ENCODE measurements at regions not wholly inside any gene's neighbourhood (a gene's known extent, or its start where the extent isn't known, plus 50 kb on each side); places are given as distances from the start of the nearest gene placed in this dataset.
"Not testable (repeated sequence)": the region's sequence is repeated elsewhere in the genome, so short reads cannot be mapped to it uniquely, and the experiment has no call there.

- DNase-seq, result no peak
Observed at GRCh38 chr15:39501366-39502081, 79.4 kb upstream of the THBS1 start.

- DNase-seq, result no peak
Observed at GRCh38 chr15:39502082-39502447, 78.8 kb upstream of the THBS1 start.

GRCh38 chr15:39502611-39503195, 78.2 kb upstream of the THBS1 start:
- DNase-seq, result no peak

- DNase-seq, result no peak
Observed at GRCh38 chr15:39503526-39503925, 77.4 kb upstream of the THBS1 start.

GRCh38 chr15:39504808-39505207, 76.1 kb upstream of the THBS1 start:
- no peak for DNase-seq

DNA sequence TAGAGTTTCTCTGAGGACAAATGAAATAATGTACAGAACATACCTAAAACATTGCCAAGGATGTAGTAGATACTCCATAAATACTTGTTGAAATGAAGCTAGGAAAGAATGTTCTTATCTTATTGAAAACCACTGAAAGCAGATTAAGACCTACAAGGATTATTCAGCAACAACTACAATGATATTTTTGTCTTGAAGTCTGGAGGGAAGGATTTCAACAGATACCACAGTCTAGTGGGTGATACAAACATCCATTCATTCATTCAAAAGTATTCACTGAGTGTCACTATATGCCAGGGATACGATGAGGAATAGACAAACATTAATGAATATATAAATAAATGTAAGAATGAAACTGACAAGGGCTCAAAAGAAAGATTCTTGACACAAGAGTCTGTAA, 74.7 kb upstream of the THBS1 start:
- DNase-seq, result no peak

- no peak for DNase-seq
Observed at GRCh38 chr15:39508536-39508935, 72.3 kb upstream of the THBS1 start.

- DNase-seq, result peak; percentile 80
Observed at GRCh38 chr15:39510001-39510701, 70.7 kb upstream of the THBS1 start.

GRCh38 chr15:39511000-39511915, 69.6 kb upstream of the THBS1 start:
- DNase-seq, result peak; percentile 53

DNA sequence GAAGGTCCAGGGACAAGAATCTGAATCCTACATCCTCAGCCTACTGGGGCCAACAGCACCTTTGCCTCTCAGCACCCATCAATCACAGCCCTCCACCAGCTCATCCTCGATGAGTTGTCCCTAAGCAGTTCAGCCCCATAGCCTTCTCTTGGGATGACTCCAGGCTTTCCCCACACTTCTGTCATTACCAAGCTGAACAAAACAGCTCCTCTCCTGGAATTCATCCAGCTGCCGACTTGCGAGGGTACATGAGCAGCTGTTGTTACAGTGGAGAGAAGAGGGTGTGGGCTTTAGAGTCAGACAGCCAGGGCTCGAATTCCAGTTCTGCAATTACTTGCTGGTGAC, 69.0 kb upstream of the THBS1 start:
- DNase-seq, result no peak

DNA sequence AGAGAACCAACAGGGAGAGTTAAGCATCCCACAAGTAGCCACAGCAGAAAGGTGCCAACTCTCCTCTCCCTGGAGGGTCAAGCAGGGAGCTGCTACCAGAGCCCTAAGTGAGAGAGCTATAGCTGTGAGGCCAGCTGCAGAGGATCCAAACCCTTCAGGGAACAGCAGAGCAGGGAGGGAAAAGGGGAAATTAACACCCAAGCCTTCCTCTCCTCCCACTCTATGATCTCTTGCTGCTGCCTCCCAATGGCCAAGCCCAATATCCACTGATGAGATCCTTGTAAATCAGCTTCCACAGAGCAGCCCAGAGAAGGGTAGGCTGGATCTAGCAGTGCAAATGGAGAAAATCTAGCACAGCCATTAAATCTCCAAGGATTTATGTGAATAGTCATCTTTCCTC, 68.2 kb upstream of the THBS1 start:
- DNase-seq, result no peak

- no peak for DNase-seq
Observed at GRCh38 chr15:39513936-39514335, 66.9 kb upstream of the THBS1 start.

- no peak for DNase-seq
Observed at GRCh38 chr15:39514933-39515332, 65.9 kb upstream of the THBS1 start.

- no peak for DNase-seq
Observed at GRCh38 chr15:39515765-39516164, 65.1 kb upstream of the THBS1 start.

DNA sequence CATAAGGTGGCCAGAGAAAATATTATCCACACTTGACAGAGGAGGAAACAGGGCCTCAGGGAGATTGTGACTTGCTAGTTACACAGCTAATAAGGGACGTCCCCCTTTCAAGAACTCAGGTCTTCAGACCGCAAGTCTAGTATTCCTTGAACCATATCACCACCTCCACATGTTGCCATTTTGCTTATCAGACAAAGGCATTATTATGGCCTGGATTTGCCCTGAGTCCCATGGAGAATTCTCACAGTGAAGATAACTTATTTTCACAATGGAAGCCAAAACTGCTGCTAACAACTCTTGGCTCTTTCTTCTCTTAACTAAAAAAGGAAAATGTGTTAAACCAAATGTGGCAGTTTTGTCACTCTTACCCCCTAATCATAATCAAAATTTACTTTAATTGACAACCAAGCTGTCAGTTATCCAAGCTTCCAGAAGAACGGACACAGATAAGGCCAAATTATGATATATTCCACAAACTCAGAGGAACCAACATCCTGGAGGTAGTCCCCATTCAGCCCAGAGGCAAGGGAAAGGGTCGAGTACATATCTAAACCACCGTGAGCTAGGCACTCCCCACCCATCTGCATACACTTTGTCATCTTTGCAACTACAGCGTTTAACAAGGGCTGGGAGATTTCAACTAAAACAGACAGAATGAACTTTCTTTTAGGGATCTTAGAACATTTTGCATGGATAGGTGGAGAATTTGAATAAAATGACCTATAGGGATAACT, 63.6 kb upstream of the THBS1 start:
- no peak for DNase-seq

DNA sequence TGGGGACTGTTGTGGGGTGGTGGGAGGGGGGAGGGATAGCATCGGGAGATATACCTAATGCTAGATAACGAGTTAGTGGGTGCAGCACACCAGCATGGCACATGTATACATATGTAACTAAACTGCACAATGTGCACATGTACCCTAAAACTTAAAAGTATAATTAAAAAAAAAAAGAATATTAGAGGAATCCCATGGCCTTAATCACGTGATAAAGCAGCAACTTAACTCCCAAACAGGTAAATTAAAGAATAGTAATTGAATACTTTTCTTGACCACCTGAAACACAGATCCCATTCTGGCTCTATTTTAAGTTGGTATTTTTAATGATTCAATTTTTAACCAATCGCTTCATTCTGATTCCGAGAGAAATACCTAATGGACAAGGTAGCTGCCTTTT, 56.9 kb upstream of the THBS1 start:
- DNase-seq, result not testable (repeated sequence)

GRCh38 chr15:39529457-39529856, 51.4 kb upstream of the THBS1 start:
- no peak for DNase-seq

DNA sequence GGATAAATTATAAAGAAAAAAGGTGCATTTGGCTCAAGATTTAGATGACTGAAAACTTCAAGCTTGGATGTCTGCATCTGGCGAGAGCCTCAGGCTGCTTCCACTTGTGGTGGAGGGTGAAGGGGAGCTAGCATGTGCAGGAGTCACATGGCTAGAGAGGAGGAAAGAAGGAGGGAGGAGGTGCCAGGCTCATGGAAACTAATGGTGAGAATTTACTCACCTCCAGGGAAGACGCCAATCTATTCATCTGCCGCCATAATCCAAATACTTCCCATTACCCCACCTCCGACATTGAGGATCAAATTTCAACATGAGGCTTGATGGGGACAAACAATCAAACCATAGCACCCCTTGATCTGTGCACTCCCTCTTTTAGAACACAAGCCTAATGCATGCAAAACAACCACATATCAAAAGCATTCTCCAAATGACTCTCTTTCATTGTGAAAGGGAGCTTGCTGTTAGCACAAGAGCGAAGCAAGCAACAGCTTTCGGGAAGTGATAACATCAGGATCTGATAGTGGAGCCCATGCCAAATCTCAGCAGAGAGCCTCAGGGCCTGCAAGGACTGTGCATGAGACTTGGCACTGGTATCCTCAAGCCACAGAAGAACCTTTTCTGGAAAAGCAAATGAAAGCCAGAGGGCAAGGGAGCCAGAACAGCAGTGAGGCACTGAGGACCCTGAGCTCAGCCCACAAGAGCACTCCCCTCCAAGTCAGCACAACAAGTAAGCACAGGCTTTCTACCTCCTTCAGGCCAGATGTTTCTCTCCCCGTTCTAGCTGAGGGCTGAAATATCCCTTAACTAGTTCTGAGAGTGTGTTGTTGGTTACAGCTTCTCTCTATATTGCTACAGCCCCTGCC, 50.2 kb upstream of the THBS1 start:
- DNase-seq, result peak; percentile 25
